ENCODE measurements at regions not wholly inside any gene's neighbourhood (a gene's known extent, or its start where the extent isn't known, plus 50 kb on each side); places are given as distances from the start of the nearest gene placed in this dataset.

- H3K27ac ChIP-seq (ENCODE audit: low read depth, low read length), result no peak overlapping the region
- no peaks in the 10 kb centered on the region for H3K9me3 ChIP-seq (ENCODE audit: low read depth, low read length)
- no peak overlapping the region for H3K4me2 ChIP-seq (ENCODE audit: insufficient read depth, low read length)
- no peak for TF ChIP-seq CTCF (IDR thresholded peaks at IDR 0.05; ENCODE audit: extremely low read depth, low read depth, low read length)
- no peak for DNase-seq (ENCODE audit: insufficient read length, low spot score, missing footprints)
- H3K4me1 ChIP-seq (ENCODE audit: insufficient read depth, low read length), result peaks cover 2% of the 10 kb centered on the region
- H3K79me2 ChIP-seq (ENCODE audit: insufficient read depth, low read length), result no peaks in the 10 kb centered on the region
- peaks cover 22% of the 10 kb centered on the region for H3K27me3 ChIP-seq (ENCODE audit: insufficient read depth, low read length)
- H2AFZ ChIP-seq (ENCODE audit: low read length), result no peak overlapping the region
- H4K20me1 ChIP-seq (ENCODE audit: insufficient read depth, low read length), result no peaks in the 10 kb centered on the region
- no peak overlapping the region for H3K4me3 ChIP-seq (ENCODE audit: insufficient read depth, low read length)
- no peaks in the 10 kb centered on the region for H3K36me3 ChIP-seq (ENCODE audit: insufficient read depth, low read length)
Observed at GRCh38 chr21:38714999-38715398, 90.7 kb upstream of the ETS2 start.

GRCh38 chr21:38716088-38716487, 89.6 kb upstream of the ETS2 start:
- H4K20me1 ChIP-seq (ENCODE audit: insufficient read depth, low read length), result no peaks in the 10 kb centered on the region
- TF ChIP-seq CTCF (IDR thresholded peaks at IDR 0.05; ENCODE audit: extremely low read depth, low read depth, low read length), result no peak
- no peaks in the 10 kb centered on the region for H3K79me2 ChIP-seq (ENCODE audit: insufficient read depth, low read length)
- no peaks in the 10 kb centered on the region for H3K36me3 ChIP-seq (ENCODE audit: insufficient read depth, low read length)
- DNase-seq (ENCODE audit: insufficient read length, low spot score, missing footprints), result peak; percentile 38
- no peaks in the 10 kb centered on the region for H3K9me3 ChIP-seq (ENCODE audit: low read depth, low read length)
- peaks cover 2% of the 10 kb centered on the region for H3K4me1 ChIP-seq (ENCODE audit: insufficient read depth, low read length)
- no peak overlapping the region for H3K4me2 ChIP-seq (ENCODE audit: insufficient read depth, low read length)
- no peak overlapping the region for H2AFZ ChIP-seq (ENCODE audit: low read length)
- no peak overlapping the region for H3K27ac ChIP-seq (ENCODE audit: low read depth, low read length)
- H3K4me3 ChIP-seq (ENCODE audit: insufficient read depth, low read length), result no peak overlapping the region
- H3K27me3 ChIP-seq (ENCODE audit: insufficient read depth, low read length), result peaks cover 22% of the 10 kb centered on the region

DNA sequence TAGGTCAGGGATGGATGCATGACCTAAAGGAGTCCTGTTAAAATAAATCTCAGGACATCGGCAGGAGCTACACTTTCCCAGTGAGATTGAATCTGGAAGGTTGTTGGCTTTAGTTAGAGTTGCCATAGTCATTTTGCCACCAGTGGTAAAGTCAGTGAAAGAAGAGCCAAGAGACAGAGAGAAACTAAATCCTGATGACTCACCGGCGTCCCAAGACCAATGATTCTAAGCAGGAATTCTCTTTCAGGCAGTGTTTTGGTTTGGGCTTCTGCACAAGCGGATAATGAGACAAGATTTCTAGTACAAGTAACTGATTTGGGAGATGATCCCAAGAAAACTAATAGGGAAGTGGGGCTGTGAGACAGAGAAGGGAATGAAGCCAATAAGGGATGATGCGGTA, 88.8 kb upstream of the ETS2 start:
- no peak overlapping the region for H2AFZ ChIP-seq (ENCODE audit: low read length)
- DNase-seq (ENCODE audit: insufficient read length, low spot score, missing footprints), result peak; percentile 82

DNA sequence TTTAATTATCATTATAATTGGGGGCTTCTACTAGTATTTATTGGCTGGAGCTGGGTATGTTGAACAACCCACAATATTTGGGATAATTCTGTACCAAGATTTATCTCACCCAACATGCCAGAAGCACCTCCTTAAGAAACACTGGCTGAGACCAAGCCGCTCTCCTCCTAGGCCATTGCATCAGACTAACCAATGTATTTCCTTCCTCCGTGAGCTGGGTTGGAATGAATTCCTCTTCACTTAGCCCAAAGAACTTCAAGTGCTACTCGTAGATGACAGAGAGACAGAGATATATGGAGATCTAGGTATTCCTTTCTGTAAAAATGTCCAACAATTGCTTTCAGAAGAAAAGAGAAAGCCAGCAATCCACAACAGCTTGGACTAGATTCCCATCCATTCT, 87.2 kb upstream of the ETS2 start:
- Histone ChIP-seq H3K27ac (ENCODE audit: low read depth, low read length) (no peak overlapping the region), H3K36me3 (ENCODE audit: insufficient read depth, low read length) (no peaks in the 10 kb centered on the region), H4K20me1 (ENCODE audit: insufficient read depth, low read length) (no peaks in the 10 kb centered on the region), H3K9me3 (ENCODE audit: low read depth, low read length) (no peaks in the 10 kb centered on the region), H3K27me3 (ENCODE audit: insufficient read depth, low read length) (peaks cover 18% of the 10 kb centered on the region), H3K4me1 (ENCODE audit: insufficient read depth, low read length) (peaks cover 4% of the 10 kb centered on the region), H3K79me2 (ENCODE audit: insufficient read depth, low read length) (no peaks in the 10 kb centered on the region), H3K4me2 (ENCODE audit: insufficient read depth, low read length) (no peak overlapping the region), H3K4me3 (ENCODE audit: insufficient read depth, low read length) (no peak overlapping the region), H2AFZ (ENCODE audit: low read length) (no peak overlapping the region)
- DNase-seq (ENCODE audit: insufficient read length, low spot score, missing footprints), result no peak
- no peak for TF ChIP-seq CTCF (IDR thresholded peaks at IDR 0.05; ENCODE audit: extremely low read depth, low read depth, low read length)

More for the DNA sequence above, 88.8 kb upstream of the ETS2 start:
- Histone ChIP-seq H3K79me2 (ENCODE audit: insufficient read depth, low read length) (no peaks in the 10 kb centered on the region), H3K27me3 (ENCODE audit: insufficient read depth, low read length) (peaks cover 22% of the 10 kb centered on the region), H3K9me3 (ENCODE audit: low read depth, low read length) (no peaks in the 10 kb centered on the region), H3K4me3 (ENCODE audit: insufficient read depth, low read length) (no peak overlapping the region), H3K4me1 (ENCODE audit: insufficient read depth, low read length) (peaks cover 2% of the 10 kb centered on the region), H3K4me2 (ENCODE audit: insufficient read depth, low read length) (no peak overlapping the region), H4K20me1 (ENCODE audit: insufficient read depth, low read length) (no peaks in the 10 kb centered on the region), H3K36me3 (ENCODE audit: insufficient read depth, low read length) (no peaks in the 10 kb centered on the region), H3K27ac (ENCODE audit: low read depth, low read length) (no peak overlapping the region)
- no peak for TF ChIP-seq CTCF (IDR thresholded peaks at IDR 0.05; ENCODE audit: extremely low read depth, low read depth, low read length)

All from osteoblast (primary cell).